DND-41 (cell line): ENCODE measurements at regions not wholly inside any gene's neighbourhood (a gene's known extent, or its start where the extent isn't known, plus 50 kb on each side); places are given as distances from the start of the nearest gene placed in this dataset.
"Not testable (repeated sequence)": the region's sequence is repeated elsewhere in the genome, so short reads cannot be mapped to it uniquely, and the experiment has no call there.

Experiments
- ATAC-seq: fragments of 200-7000 bp; cut with Tn5 transposase; 3 replicates; pipeline ENCODE4 v1.9.1; 2021; ENCODE audit warnings: low read depth; ENCODE audit not compliant: insufficient read depth
- DNase-seq: peaks from one replicate; pipeline ENCODE4 v3.0.0-alpha.2; 2020
- H2AFZ ChIP-seq: 2 replicates; pipeline ENCODE4 v1.6.0; 2012; ENCODE audit warnings: low read depth, low read length
- H3K27ac ChIP-seq: 2 replicates; pipeline ENCODE4 v1.5.1; 2012; ENCODE audit warnings: low read length, inconsistent platforms
- H3K27me3 ChIP-seq: fragments of 200-600 bp; sonication (generic); 2 replicates; pipeline ENCODE4 v1.6.0; 2012; ENCODE audit warnings: low read length, mild to moderate bottlenecking, inconsistent platforms; ENCODE audit not compliant: insufficient read depth, poor library complexity
- H3K36me3 ChIP-seq: 2 replicates; pipeline ENCODE4 v1.5.1; 2012; ENCODE audit warnings: low read length, inconsistent platforms; ENCODE audit not compliant: insufficient read depth
- H3K4me1 ChIP-seq: 2 replicates; pipeline ENCODE4 v1.5.1; 2012; ENCODE audit warnings: mild to moderate bottlenecking, low read length; ENCODE audit not compliant: insufficient read depth
- H3K4me2 ChIP-seq: 2 replicates; pipeline ENCODE4 v1.6.0; 2012; ENCODE audit warnings: mild to moderate bottlenecking, moderate library complexity, low read length, inconsistent platforms; ENCODE audit not compliant: insufficient read depth
- H3K4me3 ChIP-seq, 2 experiments: fragments of 200-600 bp in 1 of 2; shearing (Covaris generic) in 1 of 2; 2 replicates each; pipeline ENCODE4 v1.5.1; 2012 to 2016; ENCODE audit warnings: inconsistent platforms in 2 of 2, low read length in 2 of 2, mild to moderate bottlenecking in 2 of 2, low read depth in 1 of 2, moderate library complexity in 1 of 2
- H3K79me2 ChIP-seq: 2 replicates; pipeline ENCODE4 v1.6.0; 2012; ENCODE audit warnings: low read length, inconsistent platforms; ENCODE audit not compliant: insufficient read depth
- H3K9ac ChIP-seq: 2 replicates; pipeline ENCODE4 v1.6.0; 2012; ENCODE audit warnings: low read depth, mild to moderate bottlenecking, inconsistent platforms, low read length, moderate library complexity
- H3K9me3 ChIP-seq: 2 replicates; pipeline ENCODE4 v1.5.1; 2012; ENCODE audit warnings: low read length, moderate library complexity, mild to moderate bottlenecking, inconsistent platforms; ENCODE audit not compliant: insufficient read depth, severe bottlenecking
- H4K20me1 ChIP-seq: 2 replicates; pipeline ENCODE4 v1.6.0; 2012; ENCODE audit warnings: low read length; ENCODE audit not compliant: insufficient read depth
- CTCF ChIP-seq: IDR thresholded peaks from 2 replicates; pipeline ENCODE4 v1.5.1; 2012; ENCODE audit warnings: borderline replicate concordance, low read length, moderate library complexity, mild to moderate bottlenecking; ENCODE audit not compliant: poor library complexity, severe bottlenecking; ENCODE audit errors: extremely low read depth
- EZH2 ChIP-seq: IDR thresholded peaks from 3 replicates; pipeline ENCODE4 v1.6.1; 2012; ENCODE audit warnings: borderline replicate concordance, low read depth, mild to moderate bottlenecking, moderate library complexity, low read length, inconsistent platforms; ENCODE audit not compliant: severe bottlenecking

GRCh38 chr7:91379236-91379635, 115.0 kb downstream of the FZD1 start:
- Histone ChIP-seq H3K79me2 (no peaks in the 10 kb centered on the region), H3K9me3 (no peaks in the 10 kb centered on the region), H4K20me1 (no peaks in the 10 kb centered on the region), H3K27ac (no peak overlapping the region), H3K4me3 (no peak overlapping the region), H3K9ac (no peak overlapping the region), H3K4me1 (no peaks in the 10 kb centered on the region), H3K36me3 (no peaks in the 10 kb centered on the region), H2AFZ (no peak overlapping the region), H3K27me3 (no peaks in the 10 kb centered on the region), H3K4me2 (no peak overlapping the region)
- TF ChIP-seq CTCF (no peak), EZH2 (no peak)
- no peak for ATAC-seq
- DNase-seq, result no peak

GRCh38 chr7:91379991-91380390, 115.8 kb downstream of the FZD1 start:
- Histone ChIP-seq H3K27ac (no peak overlapping the region), H3K27me3 (no peaks in the 10 kb centered on the region)

GRCh38 chr7:91383053-91383904, 119.0 kb downstream of the FZD1 start:
- Histone ChIP-seq H3K27me3 (no peaks in the 10 kb centered on the region), H3K4me2 (no peak overlapping the region), H4K20me1 (no peaks in the 10 kb centered on the region), H2AFZ (no peak overlapping the region), H3K27ac (no peak overlapping the region), H3K36me3 (no peaks in the 10 kb centered on the region), H3K4me3 (no peak overlapping the region), H3K9ac (no peak overlapping the region), H3K79me2 (no peaks in the 10 kb centered on the region), H3K9me3 (no peaks in the 10 kb centered on the region), H3K4me1 (no peaks in the 10 kb centered on the region)
- ATAC-seq, result no peak
- no peak for DNase-seq
- TF ChIP-seq EZH2, result no peak

More at GRCh38 chr7:91379991-91380390, 115.8 kb downstream of the FZD1 start:
- no peak overlapping the region for H3K4me3 ChIP-seq
- H3K9ac ChIP-seq, result no peak overlapping the region
- no peaks in the 10 kb centered on the region for H4K20me1 ChIP-seq
- no peaks in the 10 kb centered on the region for H3K36me3 ChIP-seq
- H3K79me2 ChIP-seq, result no peaks in the 10 kb centered on the region
- H2AFZ ChIP-seq, result no peak overlapping the region
- no peak for ATAC-seq
- no peak overlapping the region for H3K4me2 ChIP-seq
- H3K4me1 ChIP-seq, result no peaks in the 10 kb centered on the region
- no peak for DNase-seq
- TF ChIP-seq CTCF (no peak), EZH2 (no peak)
- no peaks in the 10 kb centered on the region for H3K9me3 ChIP-seq

GRCh38 chr7:91383905-91384274, 119.7 kb downstream of the FZD1 start:
- H3K27ac ChIP-seq, result no peak overlapping the region
- no peak overlapping the region for H3K4me3 ChIP-seq
- H2AFZ ChIP-seq, result no peak overlapping the region
- no peak for DNase-seq
- TF ChIP-seq EZH2 (no peak), CTCF (no peak)
- H3K9me3 ChIP-seq, result no peaks in the 10 kb centered on the region
- no peak overlapping the region for H3K9ac ChIP-seq
- no peaks in the 10 kb centered on the region for H4K20me1 ChIP-seq
- no peaks in the 10 kb centered on the region for H3K27me3 ChIP-seq
- H3K36me3 ChIP-seq, result no peaks in the 10 kb centered on the region
- ATAC-seq, result no peak
- no peaks in the 10 kb centered on the region for H3K79me2 ChIP-seq
- no peaks in the 10 kb centered on the region for H3K4me1 ChIP-seq
- no peak overlapping the region for H3K4me2 ChIP-seq

- not testable (repeated sequence) for H2AFZ ChIP-seq, H4K20me1 ChIP-seq, H3K9me3 ChIP-seq, H3K4me1 ChIP-seq, H3K27ac ChIP-seq, ATAC-seq, H3K4me2 ChIP-seq, DNase-seq, H3K27me3 ChIP-seq, H3K79me2 ChIP-seq, H3K4me3 ChIP-seq, H3K36me3 ChIP-seq, H3K9ac ChIP-seq
Observed at GRCh38 chr7:91394757-91395156, 130.5 kb downstream of the FZD1 start.

GRCh38 chr7:91395313-91395712, 131.1 kb downstream of the FZD1 start:
- not testable (repeated sequence) for H3K4me2 ChIP-seq, H3K4me1 ChIP-seq, H3K36me3 ChIP-seq, ATAC-seq, H3K9me3 ChIP-seq, H3K27me3 ChIP-seq, H3K9ac ChIP-seq, H3K27ac ChIP-seq, H3K79me2 ChIP-seq, DNase-seq, H4K20me1 ChIP-seq, H3K4me3 ChIP-seq, H2AFZ ChIP-seq
